Stimulated activated CD4-positive, alpha-beta T cell treated with anti-CD3 and anti-CD28 coated beads, Interleukin-2, amount 100 ng/mL, for 4 hours (primary cell): ENCODE measurements at regions not wholly inside any gene's neighbourhood (a gene's known extent, or its start where the extent isn't known, plus 50 kb on each side); places are given as distances from the start of the nearest gene placed in this dataset.
"Not testable (repeated sequence)": the region's sequence is repeated elsewhere in the genome, so short reads cannot be mapped to it uniquely, and the experiment has no call there.

Experiments
- DNase-seq: peaks from one replicate; pipeline ENCODE4 v3.0.0-alpha.2; 2020; ENCODE audit warnings: low read depth

- DNase-seq: no peak
These were observed 154.3 kb downstream of the RMST start for GRCh38 chr12:97616946-97617345.

GRCh38 chr12:97628962-97629361 is 166.4 kb downstream of the RMST start:
- DNase-seq: no peak

- no peak for DNase-seq
These were observed 166.8 kb downstream of the RMST start for GRCh38 chr12:97629382-97629781.

GRCh38 chr12:97630356-97630755 is 167.8 kb downstream of the RMST start:
- no peak for DNase-seq

- no peak for DNase-seq
These were observed 168.3 kb downstream of the RMST start for GRCh38 chr12:97630875-97631274.

GRCh38 chr12:97637770-97638169 is 175.2 kb downstream of the RMST start:
- DNase-seq: no peak

- DNase-seq: no peak
These were observed 176.1 kb downstream of the RMST start for GRCh38 chr12:97638739-97639138.

- no peak for DNase-seq
These were observed 177.1 kb downstream of the RMST start for GRCh38 chr12:97639702-97640101.

- DNase-seq: no peak
These were observed 178.2 kb downstream of the RMST start for GRCh38 chr12:97640826-97641225.

GRCh38 chr12:97642911-97643310 is 180.3 kb downstream of the RMST start:
- DNase-seq: no peak

- DNase-seq: no peak
These were observed 181.3 kb downstream of the RMST start for GRCh38 chr12:97643924-97644323.

GRCh38 chr12:97645726-97646125 is 183.1 kb downstream of the RMST start:
- no peak for DNase-seq

GRCh38 chr12:97647142-97647541 is 184.5 kb downstream of the RMST start:
- DNase-seq: no peak

- DNase-seq: no peak
These were observed 187.6 kb downstream of the RMST start for GRCh38 chr12:97650242-97650641.

GRCh38 chr12:97656548-97656947 is 193.9 kb downstream of the RMST start:
- not testable (repeated sequence) for DNase-seq

- DNase-seq: no peak
These were observed 196.7 kb downstream of the RMST start for GRCh38 chr12:97659117-97659880.

- DNase-seq: no peak
These were observed 203.7 kb downstream of the RMST start for GRCh38 chr12:97666263-97666662.

- DNase-seq: no peak
These were observed 210.3 kb downstream of the RMST start for GRCh38 chr12:97672870-97673269.

GRCh38 chr12:97680751-97681150 is 218.1 kb downstream of the RMST start:
- no peak for DNase-seq

GRCh38 chr12:97681612-97682504 is 219.3 kb downstream of the RMST start:
- DNase-seq: no peak

- DNase-seq: no peak
These were observed 222.8 kb downstream of the RMST start for GRCh38 chr12:97685360-97685759.

GRCh38 chr12:97701901-97702300 is 239.3 kb downstream of the RMST start:
- no peak for DNase-seq

- no peak for DNase-seq
These were observed 248.8 kb downstream of the RMST start for GRCh38 chr12:97711392-97711791.
